Spleen (tissue), 11 donors: ENCODE measurements at regions not wholly inside any gene's neighbourhood (a gene's known extent, or its start where the extent isn't known, plus 50 kb on each side); places are given as distances from the start of the nearest gene placed in this dataset.

Source experiments
- DNase-seq: peaks from one replicate; pipeline ENCODE4 v3.0.0-alpha.2; 2020
- H3K27ac ChIP-seq, 8 donors: fragments of 200-600 bp; sonication (generic) in 7 of 8; 1 replicate in 4 of 8; 2 replicates in 4 of 8; pipeline versions ENCODE4 v1.5.0 to v1.8.0; 2016 to 2021; ENCODE audit warnings: inconsistent platforms in 4 of 8, mild to moderate bottlenecking in 4 of 8, moderate library complexity in 1 of 8
- H3K27me3 ChIP-seq, 7 donors: fragments of 200-600 bp; sonication (generic) in 6 of 7; replicated peaks in 1 of 7; 1 replicate in 4 of 7; 2 replicates in 3 of 7; pipeline versions ENCODE4 v1.5.0 to v1.8.0; 2016 to 2021; ENCODE audit warnings: inconsistent platforms in 3 of 7, mild to moderate bottlenecking in 1 of 7
- H3K36me3 ChIP-seq, 6 donors: fragments of 200-600 bp; sonication (generic) in 5 of 6; 1 replicate in 4 of 6; 2 replicates in 2 of 6; pipeline versions ENCODE4 v1.5.0 to v1.8.0; 2016 to 2021; ENCODE audit warnings: inconsistent platforms in 2 of 6
- H3K4me1 ChIP-seq, 6 donors: fragments of 200-600 bp; sonication (generic) in 5 of 6; 1 replicate in 3 of 6; 2 replicates in 3 of 6; pipeline versions ENCODE4 v1.5.0 to v1.8.0; 2016 to 2021; ENCODE audit warnings: inconsistent platforms in 3 of 6
- H3K4me3 ChIP-seq, 8 donors: fragments of 200-600 bp; sonication (generic) in 7 of 8; 1 replicate in 4 of 8; 2 replicates in 4 of 8; pipeline versions ENCODE4 v1.5.0 to v1.8.0; 2016 to 2021; ENCODE audit warnings: inconsistent platforms in 4 of 8, mild to moderate bottlenecking in 4 of 8, moderate library complexity in 2 of 8
- H3K9me3 ChIP-seq, 8 donors: fragments of 200-600 bp; sonication (generic) in 7 of 8; 1 replicate in 4 of 8; 2 replicates in 4 of 8; pipeline versions ENCODE4 v1.5.0 to v1.8.0; 2016 to 2021; ENCODE audit warnings: inconsistent platforms in 4 of 8
- POLR2A ChIP-seq, 3 donors: fragments of 450-650 bp; IDR thresholded peaks; one replicate each; pipeline ENCODE4 v1.5.1; 2017; ENCODE audit warnings: antibody characterized with exemption in 3 of 3, mild to moderate bottlenecking in 1 of 3
- POLR2AphosphoS5 ChIP-seq, 3 donors: sonication (generic); formaldehyde crosslinking; IDR thresholded peaks; one replicate each; pipeline ENCODE4 v1.5.1; 2017; ENCODE audit warnings: antibody characterized with exemption in 3 of 3
- WGBS, 5 donors: extraction: QIAGEN DNeasy Blood & Tissue Kit in 3 of 5; methylation state at CpG; one replicate each; pipeline versions ENCODE4 v1.1.5 to v1.1.7; 2013 to 2018; 5-methylcytosine and 5-hydroxymethylcytosine counted together
- intact Hi-C: fragments of 100-400 bp; cut with DNase I; formaldehyde crosslinking; loops from one replicate; pipeline ENCODE4 v1.15.0; 2023; ENCODE audit warnings: low total_unique reads
- TF ChIP-seq, protein P1 (sequence below), 11 experiments: fragments of 200-600 bp in 7 of 11; fragments of 450-650 bp in 4 of 11; sonication (generic) in 4 of 11; IDR thresholded peaks in 8 of 11; conservative IDR thresholded peaks in 3 of 11; 1 replicate in 7 of 11; 2 replicates in 4 of 11; pipeline versions ENCODE4 v1.4.0 to v1.8.0; 2016 to 2021; ENCODE audit warnings: antibody characterized with exemption in 11 of 11, inconsistent platforms in 4 of 11, mild to moderate bottlenecking in 1 of 11
- donor health status: healthy with polysubstance abuse.
- donor health status: DM: no; HTN: no; CAD: no; lungs with moderate emphysema.
- donor health status: DM: no; HTN: no; CAD: no.
- donor health status: Bipolar disorder and iron deficiency.
- donor health status: healthy.
- donor health status: DM: no; HTN: no; CAD: no.
- donor health status: DM: yes; HTN: yes; CAD: no.

DNA sequence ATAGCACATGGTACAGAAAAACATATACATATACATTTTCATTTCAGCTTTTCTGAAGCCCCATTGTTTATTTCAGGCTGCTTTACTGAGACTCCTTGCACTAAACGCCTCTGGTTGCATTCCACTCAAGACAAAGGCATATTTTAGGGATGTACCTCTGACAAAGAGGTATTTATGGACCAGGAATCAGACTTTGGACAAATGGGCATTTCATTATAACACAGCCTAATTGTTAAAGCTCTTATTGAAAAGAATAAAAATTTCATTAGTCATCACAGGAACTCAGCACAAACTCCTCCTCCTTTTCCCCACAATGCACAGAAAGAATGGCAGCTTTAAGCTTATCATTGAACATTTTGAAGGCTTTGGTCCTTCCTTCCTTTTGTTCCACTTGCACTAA is 62.9 kb upstream of the UGT8 start:
- H3K27me3 ChIP-seq, result no peaks in the 10 kb centered on the region
- no peak for TF ChIP-seq POLR2A (IDR thresholded peaks at IDR 0.05)
- no peak for TF ChIP-seq POLR2AphosphoS5 (IDR thresholded peaks at IDR 0.05)
- 45 to 65% (median 55%) methylated on average over 1 of the region's 1 CpG for WGBS, 5 donors
- H3K4me1 ChIP-seq, result no peaks in the 10 kb centered on the region
- H3K4me3 ChIP-seq, result no peak overlapping the region
- H3K9me3 ChIP-seq, result no peaks in the 10 kb centered on the region
- H3K36me3 ChIP-seq, result no peaks in the 10 kb centered on the region
- H3K27ac ChIP-seq, result no peak overlapping the region
- intact Hi-C loops, result no loop called here
- DNase-seq, result no peak

DNA sequence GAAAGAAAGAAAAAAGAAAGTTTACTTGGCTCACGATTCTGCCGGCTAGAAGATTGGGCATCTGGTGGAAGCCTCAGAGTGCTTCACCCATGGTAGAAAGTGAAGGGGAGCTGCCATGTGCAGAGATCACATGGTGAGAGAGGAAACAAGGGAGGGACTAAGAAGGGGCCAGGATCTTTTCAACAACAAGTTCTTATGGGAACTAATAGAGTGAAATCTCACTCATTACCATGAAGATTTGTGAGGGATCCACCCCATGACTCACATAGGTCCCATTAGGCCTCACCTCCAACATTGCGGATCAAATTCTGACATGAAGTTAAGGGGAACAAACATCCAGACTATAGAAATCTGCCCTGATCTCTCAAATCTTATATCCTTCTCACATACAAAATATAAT is 61.3 kb upstream of the UGT8 start:
- Histone ChIP-seq H3K36me3 (no peaks in the 10 kb centered on the region), H3K27ac (no peak overlapping the region), H3K9me3 (no peaks in the 10 kb centered on the region), H3K4me1 (no peaks in the 10 kb centered on the region), H3K27me3 (no peaks in the 10 kb centered on the region), H3K4me3 (no peak overlapping the region)
- no peak for DNase-seq
- WGBS, 5 donors, result 87 to 99% (median 94%) methylated on average over 3 of the region's 3 CpGs
- intact Hi-C loops, result no loop called here
- TF ChIP-seq, protein P1, sequence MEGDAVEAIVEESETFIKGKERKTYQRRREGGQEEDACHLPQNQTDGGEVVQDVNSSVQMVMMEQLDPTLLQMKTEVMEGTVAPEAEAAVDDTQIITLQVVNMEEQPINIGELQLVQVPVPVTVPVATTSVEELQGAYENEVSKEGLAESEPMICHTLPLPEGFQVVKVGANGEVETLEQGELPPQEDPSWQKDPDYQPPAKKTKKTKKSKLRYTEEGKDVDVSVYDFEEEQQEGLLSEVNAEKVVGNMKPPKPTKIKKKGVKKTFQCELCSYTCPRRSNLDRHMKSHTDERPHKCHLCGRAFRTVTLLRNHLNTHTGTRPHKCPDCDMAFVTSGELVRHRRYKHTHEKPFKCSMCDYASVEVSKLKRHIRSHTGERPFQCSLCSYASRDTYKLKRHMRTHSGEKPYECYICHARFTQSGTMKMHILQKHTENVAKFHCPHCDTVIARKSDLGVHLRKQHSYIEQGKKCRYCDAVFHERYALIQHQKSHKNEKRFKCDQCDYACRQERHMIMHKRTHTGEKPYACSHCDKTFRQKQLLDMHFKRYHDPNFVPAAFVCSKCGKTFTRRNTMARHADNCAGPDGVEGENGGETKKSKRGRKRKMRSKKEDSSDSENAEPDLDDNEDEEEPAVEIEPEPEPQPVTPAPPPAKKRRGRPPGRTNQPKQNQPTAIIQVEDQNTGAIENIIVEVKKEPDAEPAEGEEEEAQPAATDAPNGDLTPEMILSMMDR (IDR thresholded peaks at IDR 0.05 in 8 of 11, conservative IDR thresholded peaks at IDR 0.05 in 3 of 11), result no peak
- TF ChIP-seq POLR2AphosphoS5 (IDR thresholded peaks at IDR 0.05), result no peak
- TF ChIP-seq POLR2A (IDR thresholded peaks at IDR 0.05), result no peak

DNA sequence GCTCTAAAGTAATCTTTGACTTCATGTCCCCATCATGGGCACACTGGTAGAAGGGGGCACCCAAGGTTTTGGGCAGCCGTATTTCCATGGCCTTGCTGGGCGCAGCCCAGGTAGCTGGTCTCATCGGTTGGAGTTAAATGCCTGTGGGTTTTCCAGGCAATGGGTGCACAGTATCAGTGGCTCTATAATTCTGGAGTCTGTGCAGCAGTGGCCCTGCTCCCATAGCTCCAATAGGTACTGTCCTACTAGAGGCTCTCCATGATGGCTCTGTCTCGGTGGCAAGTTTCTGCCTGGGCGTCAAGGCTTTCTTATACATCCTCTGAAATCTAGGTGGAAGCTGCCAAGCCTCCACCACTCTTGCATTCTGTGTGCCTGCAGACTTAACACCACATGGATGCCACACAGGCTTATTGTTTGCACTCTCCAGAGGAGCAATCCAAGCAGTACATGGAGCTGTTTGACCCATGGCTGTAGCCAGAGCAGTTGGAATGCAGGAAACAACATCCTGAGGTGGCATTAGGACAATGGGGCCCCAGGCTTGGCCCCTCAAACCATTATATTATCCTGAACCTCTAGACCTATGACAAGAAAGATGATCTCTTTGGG is 60.5 kb upstream of the UGT8 start:
- no peak for DNase-seq
- no peaks in the 10 kb centered on the region for H3K36me3 ChIP-seq
- no peaks in the 10 kb centered on the region for H3K4me1 ChIP-seq
- WGBS, 5 donors, result 73 to 99% (median 79%) methylated on average over 5 of the region's 5 CpGs
- H3K9me3 ChIP-seq, result no peaks in the 10 kb centered on the region
- H3K4me3 ChIP-seq, result no peak overlapping the region
- H3K27me3 ChIP-seq, result no peaks in the 10 kb centered on the region
- no peak for TF ChIP-seq POLR2A (IDR thresholded peaks at IDR 0.05)
- no peak for TF ChIP-seq POLR2AphosphoS5 (IDR thresholded peaks at IDR 0.05)
- TF ChIP-seq, protein P1 (IDR thresholded peaks at IDR 0.05 in 8 of 11, conservative IDR thresholded peaks at IDR 0.05 in 3 of 11), result no peak
- no peak overlapping the region for H3K27ac ChIP-seq
- intact Hi-C loops, result no loop called here

DNA sequence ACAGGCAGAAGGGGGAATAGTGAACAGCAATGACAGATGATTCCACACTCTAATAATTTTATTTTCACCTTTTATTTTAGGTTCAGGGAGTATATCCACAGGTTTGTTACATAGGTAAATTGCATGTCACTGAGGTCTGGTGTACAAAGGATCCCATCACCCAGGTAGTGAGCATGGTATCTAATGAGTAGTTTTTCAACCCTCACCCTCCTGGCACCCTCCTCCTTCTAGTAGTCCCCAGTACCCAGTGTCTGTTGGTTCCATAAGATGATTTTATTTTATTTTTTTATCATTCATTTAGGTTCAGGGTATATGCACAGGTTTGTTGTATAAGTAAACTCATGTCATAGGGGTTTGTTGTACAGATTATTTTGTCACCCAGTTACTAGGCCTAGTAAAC is 58.6 kb upstream of the UGT8 start:
- H3K4me1 ChIP-seq, result no peaks in the 10 kb centered on the region
- DNase-seq, result no peak
- no peak overlapping the region for H3K27ac ChIP-seq
- H3K9me3 ChIP-seq, result no peaks in the 10 kb centered on the region
- H3K27me3 ChIP-seq, result no peaks in the 10 kb centered on the region
- H3K4me3 ChIP-seq, result no peak overlapping the region
- no peaks in the 10 kb centered on the region for H3K36me3 ChIP-seq
- TF ChIP-seq POLR2A (IDR thresholded peaks at IDR 0.05) (no peak), POLR2AphosphoS5 (IDR thresholded peaks at IDR 0.05) (no peak)
- TF ChIP-seq, protein P1 (IDR thresholded peaks at IDR 0.05 in 8 of 11, conservative IDR thresholded peaks at IDR 0.05 in 3 of 11), result no peak
- intact Hi-C loops, result no loop called here
